NCI-H128 (cell line): ENCODE measurements at regions not wholly inside any gene's neighbourhood (a gene's known extent, or its start where the extent isn't known, plus 50 kb on each side); places are given as distances from the start of the nearest gene placed in this dataset.

Experiments used
- DNase-seq: peaks from one replicate; lab custom pipeline; 2025; ENCODE audit not compliant: unreplicated experiment; lab: John Stamatoyannopoulos, UW

GRCh38 chr4:96895826-96896225, 1055.9 kb downstream of the PDHA2 start:
- DNase-seq, result no peak

GRCh38 chr4:96912716-96913115, 1072.8 kb downstream of the PDHA2 start:
- no peak for DNase-seq

- no peak for DNase-seq
Measured at GRCh38 chr4:96913441-96914080, 1073.7 kb downstream of the PDHA2 start.

GRCh38 chr4:96916711-96917110, 1076.8 kb downstream of the PDHA2 start:
- no peak for DNase-seq

- no peak for DNase-seq
Measured at GRCh38 chr4:96936886-96937285, 1097.0 kb downstream of the PDHA2 start.

- no peak for DNase-seq
Measured at GRCh38 chr4:96946552-96946951, 1106.7 kb downstream of the PDHA2 start.

GRCh38 chr4:96952610-96953009, 1112.7 kb downstream of the PDHA2 start:
- DNase-seq, result no peak

- no peak for DNase-seq
Measured at GRCh38 chr4:96955226-96955625, 1115.3 kb downstream of the PDHA2 start.

GRCh38 chr4:96955691-96956090, 1115.8 kb downstream of the PDHA2 start:
- no peak for DNase-seq

GRCh38 chr4:96969455-96969854, 1129.6 kb downstream of the PDHA2 start:
- DNase-seq, result no peak

GRCh38 chr4:96972920-96973319, 1133.0 kb downstream of the PDHA2 start:
- DNase-seq, result no peak

- no peak for DNase-seq
Measured at GRCh38 chr4:96974295-96974694, 1134.4 kb downstream of the PDHA2 start.

- no peak for DNase-seq
Measured at GRCh38 chr4:96983830-96984229, 1143.9 kb downstream of the PDHA2 start.

GRCh38 chr4:96986816-96987215, 1146.9 kb downstream of the PDHA2 start:
- no peak for DNase-seq

- DNase-seq, result no peak
Measured at GRCh38 chr4:96991083-96991482, 1151.2 kb downstream of the PDHA2 start.

GRCh38 chr4:96992443-96992842, 1150.8 kb downstream of the STPG2 start:
- DNase-seq, result no peak

- DNase-seq, result no peak
Measured at GRCh38 chr4:96993560-96993959, 1149.7 kb downstream of the STPG2 start.

GRCh38 chr4:97003715-97004114, 1139.6 kb downstream of the STPG2 start:
- no peak for DNase-seq

- no peak for DNase-seq
Measured at GRCh38 chr4:97013309-97013708, 1130.0 kb downstream of the STPG2 start.

GRCh38 chr4:97013711-97014110, 1129.6 kb downstream of the STPG2 start:
- DNase-seq, result no peak

GRCh38 chr4:97015301-97015700, 1128.0 kb downstream of the STPG2 start:
- DNase-seq, result no peak

GRCh38 chr4:97016186-97016907, 1126.9 kb downstream of the STPG2 start:
- no peak for DNase-seq
